ENCODE measurements at regions not wholly inside any gene's neighbourhood (a gene's known extent, or its start where the extent isn't known, plus 50 kb on each side); places are given as distances from the start of the nearest gene placed in this dataset.

DNA sequence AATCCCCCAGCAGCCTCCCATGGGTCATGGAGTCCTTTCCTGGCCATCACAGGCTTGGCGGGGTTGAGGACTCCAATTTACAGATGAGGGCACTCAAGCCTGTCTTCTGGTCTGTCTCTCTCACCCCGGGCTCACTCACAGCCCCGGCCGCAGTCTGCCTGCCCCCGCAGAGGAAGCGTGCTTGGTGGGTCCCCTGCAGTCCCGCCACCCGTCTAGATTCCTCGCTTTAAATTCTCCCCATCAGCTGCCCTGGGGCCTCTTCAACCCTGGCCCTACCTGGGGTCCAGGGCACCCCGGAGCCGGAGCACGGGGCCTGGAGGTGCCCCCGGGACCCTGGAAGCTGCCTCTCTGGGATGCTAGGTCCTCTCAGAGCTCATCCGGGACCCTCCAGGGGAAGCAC, 92.9 kb downstream of the ENGASE start:
- in situ Hi-C loops (cut with HindIII; ENCODE audit: low sequenced_read_pairs) = no loop called here
- TF ChIP-seq CTCF (IDR thresholded peaks at IDR 0.05; ENCODE audit: low read depth, low read length, missing control alignments) = no peak
- DNase-seq (ENCODE audit: low read depth) = no peak
- no peak overlapping the region for H3K4me3 ChIP-seq (ENCODE audit: low read depth, low read length)

GRCh38 chr17:79165756-79166473, 91.3 kb downstream of the ENGASE start:
- no peak for TF ChIP-seq CTCF (IDR thresholded peaks at IDR 0.05; ENCODE audit: low read depth, low read length, missing control alignments)
- DNase-seq (ENCODE audit: low read depth) = no peak
- no peak overlapping the region for H3K4me3 ChIP-seq (ENCODE audit: low read depth, low read length)
- in situ Hi-C loops (cut with HindIII; ENCODE audit: low sequenced_read_pairs) = no loop called here

DNA sequence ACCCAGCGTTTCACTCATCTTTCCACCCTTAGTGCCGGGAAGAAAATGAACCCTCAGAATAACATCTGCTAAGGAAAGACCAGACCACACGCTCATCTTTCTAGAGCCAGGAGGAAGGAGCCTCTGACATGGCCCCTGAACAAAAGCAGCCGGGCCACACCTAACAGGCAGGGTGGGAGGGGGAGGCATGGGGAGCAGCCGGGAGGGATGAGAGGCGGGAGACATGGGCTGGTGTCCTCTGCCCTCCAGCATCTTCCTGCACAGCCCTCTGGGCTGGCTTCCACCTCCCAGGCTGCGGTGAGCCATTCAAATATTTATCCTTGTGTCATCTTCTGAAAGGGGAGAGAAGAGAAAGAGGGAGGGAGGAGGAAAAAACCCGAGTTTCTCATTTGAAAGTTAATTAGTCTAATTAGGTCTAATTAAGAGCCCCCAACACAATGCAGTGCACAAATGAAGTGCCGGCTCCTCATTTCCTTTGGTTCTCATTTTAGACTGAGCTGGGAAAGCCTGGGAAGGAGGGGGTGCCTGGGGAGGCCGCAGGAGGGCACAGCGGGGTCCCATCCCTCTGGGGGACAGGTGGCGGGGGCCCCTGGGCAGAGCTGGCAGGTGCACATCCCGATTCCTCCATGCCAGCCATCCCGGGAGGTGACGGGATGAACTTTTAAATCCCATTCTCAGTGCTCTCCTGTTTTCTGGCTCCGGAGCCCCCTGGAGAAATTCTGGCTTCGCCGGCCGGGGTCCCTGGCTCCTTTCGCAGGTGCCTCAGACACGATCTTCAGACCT, 90.5 kb downstream of the ENGASE start:
- in situ Hi-C loops (cut with HindIII; ENCODE audit: low sequenced_read_pairs) = no loop called here
- no peak for DNase-seq (ENCODE audit: low read depth)
- no peak for TF ChIP-seq CTCF (IDR thresholded peaks at IDR 0.05; ENCODE audit: low read depth, low read length, missing control alignments)
- no peak overlapping the region for H3K4me3 ChIP-seq (ENCODE audit: low read depth, low read length)

- no peak for DNase-seq (ENCODE audit: low read depth)
- TF ChIP-seq CTCF (IDR thresholded peaks at IDR 0.05; ENCODE audit: low read depth, low read length, missing control alignments) = no peak
- in situ Hi-C loops (cut with HindIII; ENCODE audit: low sequenced_read_pairs) = no loop called here
- no peak overlapping the region for H3K4me3 ChIP-seq (ENCODE audit: low read depth, low read length)
These were observed 89.8 kb downstream of the ENGASE start for GRCh38 chr17:79164408-79164807.

DNA sequence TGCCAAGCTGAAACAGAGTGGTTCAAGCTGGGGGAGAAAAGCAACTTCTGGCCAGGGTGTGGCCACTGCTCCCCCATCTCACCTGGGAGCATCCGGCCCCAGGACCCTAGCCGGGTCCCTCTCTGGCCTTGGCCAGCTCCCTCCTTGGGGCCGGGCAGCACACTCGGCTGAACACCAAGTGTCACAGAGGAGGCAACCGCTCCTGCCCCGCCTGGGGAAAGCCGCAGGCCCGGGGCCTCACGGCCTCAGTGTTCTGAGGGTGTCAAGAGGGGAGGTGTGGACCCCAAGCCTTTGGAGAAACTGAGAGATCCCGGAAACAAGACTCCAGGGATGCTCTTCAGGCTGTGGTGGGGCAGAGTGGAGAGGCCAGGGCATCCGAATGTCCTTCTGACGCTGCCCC, 88.4 kb downstream of the ENGASE start:
- no peak for DNase-seq (ENCODE audit: low read depth)
- in situ Hi-C loops (cut with HindIII; ENCODE audit: low sequenced_read_pairs) = no loop called here
- no peak overlapping the region for H3K4me3 ChIP-seq (ENCODE audit: low read depth, low read length)
- TF ChIP-seq CTCF (IDR thresholded peaks at IDR 0.05; ENCODE audit: low read depth, low read length, missing control alignments) = no peak

- no peak overlapping the region for H3K4me3 ChIP-seq (ENCODE audit: low read depth, low read length)
- in situ Hi-C loops (cut with HindIII; ENCODE audit: low sequenced_read_pairs) = no loop called here
- DNase-seq (ENCODE audit: low read depth) = no peak
- TF ChIP-seq CTCF (IDR thresholded peaks at IDR 0.05; ENCODE audit: low read depth, low read length, missing control alignments) = no peak
These were observed 87.7 kb downstream of the ENGASE start for GRCh38 chr17:79162012-79162963.
